ENCODE measurements at regions not wholly inside any gene's neighbourhood (a gene's known extent, or its start where the extent isn't known, plus 50 kb on each side); places are given as distances from the start of the nearest gene placed in this dataset.

- TF ChIP-seq CTCF (optimal IDR thresholded peaks at IDR 0.05 in 1 of 3, IDR thresholded peaks at IDR 0.05 in 1 of 3, conservative IDR thresholded peaks at IDR 0.05 in 1 of 3; ENCODE audit: extremely low read depth in 1 of 3, insufficient read depth in 2 of 3, low read length in 3 of 3) (no peak), EZH2 (IDR thresholded peaks at IDR 0.05; ENCODE audit: low read length) (no peak)
- peaks cover 6% of the 10 kb centered on the region for H3K4me1 ChIP-seq (ENCODE audit: control insufficient read depth, extremely low read depth, insufficient read depth, low read length)
- no peak overlapping the region for H3K9ac ChIP-seq (ENCODE audit: control insufficient read depth, extremely low read depth, insufficient read depth, low read length)
- no peaks in the 10 kb centered on the region for H3K9me1 ChIP-seq (ENCODE audit: control insufficient read depth, extremely low read depth, insufficient read depth, low read length)
- FAIRE-seq (no peak), DNase-seq (ENCODE audit: low read depth, low spot score) (no peak)
- H3K27ac ChIP-seq (ENCODE audit: control insufficient read depth, insufficient read depth, low read length) = no peak overlapping the region
- H4K20me1 ChIP-seq (ENCODE audit: control insufficient read depth, extremely low read depth, insufficient read depth, low read length) = no peaks in the 10 kb centered on the region
- H3K27me3 ChIP-seq (ENCODE audit: control insufficient read depth, extremely low read depth, insufficient read depth, low read length) = no peaks in the 10 kb centered on the region
- no peaks in the 10 kb centered on the region for H3K9me3 ChIP-seq (ENCODE audit: control insufficient read depth, low read depth, low read length)
- dilution Hi-C loops (cut with MboI; ENCODE audit: extremely low pct_ligation_motif_present, low sequenced_read_pairs) = no loop called here
- H3K4me2 ChIP-seq (ENCODE audit: control insufficient read depth, extremely low read depth, insufficient read depth, low read depth, low read length) = no peak overlapping the region
- no peaks in the 10 kb centered on the region for H3K79me2 ChIP-seq (ENCODE audit: control insufficient read depth, insufficient read depth, low read length)
- H3K36me3 ChIP-seq (ENCODE audit: control insufficient read depth in 2 of 2, extremely low read depth in 1 of 2, insufficient read depth in 2 of 2, low read length in 2 of 2) = no peaks in the 10 kb centered on the region
- no peak overlapping the region for H3K4me3 ChIP-seq (ENCODE audit: control insufficient read depth in 2 of 3, extremely low read depth in 1 of 3, insufficient read depth in 2 of 3, low read depth in 1 of 3, low read length in 3 of 3)
- H2AFZ ChIP-seq (ENCODE audit: control insufficient read depth, low read length) = no peak overlapping the region
Observed at GRCh38 chr20:50404419-50405234, 105.6 kb upstream of the PTPN1 start.

GRCh38 chr20:50405235-50405914 lies 104.8 kb upstream of the PTPN1 start:
- FAIRE-seq = no peak
- dilution Hi-C loops (cut with MboI; ENCODE audit: extremely low pct_ligation_motif_present, low sequenced_read_pairs) = no loop called here
- H3K27ac ChIP-seq (ENCODE audit: control insufficient read depth, insufficient read depth, low read length) = no peak overlapping the region
- H3K9me3 ChIP-seq (ENCODE audit: control insufficient read depth, low read depth, low read length) = no peaks in the 10 kb centered on the region
- no peak for TF ChIP-seq EZH2 (IDR thresholded peaks at IDR 0.05; ENCODE audit: low read length)
- TF ChIP-seq CTCF (optimal IDR thresholded peaks at IDR 0.05 in 1 of 3, IDR thresholded peaks at IDR 0.05 in 1 of 3, conservative IDR thresholded peaks at IDR 0.05 in 1 of 3; ENCODE audit: extremely low read depth in 1 of 3, insufficient read depth in 2 of 3, low read length in 3 of 3) = no peak
- no peak overlapping the region for H3K9ac ChIP-seq (ENCODE audit: control insufficient read depth, extremely low read depth, insufficient read depth, low read length)
- H3K27me3 ChIP-seq (ENCODE audit: control insufficient read depth, extremely low read depth, insufficient read depth, low read length) = no peaks in the 10 kb centered on the region
- no peaks in the 10 kb centered on the region for H3K9me1 ChIP-seq (ENCODE audit: control insufficient read depth, extremely low read depth, insufficient read depth, low read length)
- DNase-seq (ENCODE audit: low read depth, low spot score) = no peak
- no peak overlapping the region for H2AFZ ChIP-seq (ENCODE audit: control insufficient read depth, low read length)
- H3K4me3 ChIP-seq (ENCODE audit: control insufficient read depth in 2 of 3, extremely low read depth in 1 of 3, insufficient read depth in 2 of 3, low read depth in 1 of 3, low read length in 3 of 3) = no peak overlapping the region
- H3K36me3 ChIP-seq (ENCODE audit: control insufficient read depth in 2 of 2, extremely low read depth in 1 of 2, insufficient read depth in 2 of 2, low read length in 2 of 2) = no peaks in the 10 kb centered on the region
- no peaks in the 10 kb centered on the region for H3K4me1 ChIP-seq (ENCODE audit: control insufficient read depth, extremely low read depth, insufficient read depth, low read length)
- H3K79me2 ChIP-seq (ENCODE audit: control insufficient read depth, insufficient read depth, low read length) = no peaks in the 10 kb centered on the region
- H3K4me2 ChIP-seq (ENCODE audit: control insufficient read depth, extremely low read depth, insufficient read depth, low read depth, low read length) = no peak overlapping the region
- H4K20me1 ChIP-seq (ENCODE audit: control insufficient read depth, extremely low read depth, insufficient read depth, low read length) = no peaks in the 10 kb centered on the region

Measured in keratinocyte (primary cell).